ENCODE measurements at regions not wholly inside any gene's neighbourhood (a gene's known extent, or its start where the extent isn't known, plus 50 kb on each side); places are given as distances from the start of the nearest gene placed in this dataset.

- Histone ChIP-seq H2AFZ (ENCODE audit: low read length) (no peak overlapping the region), H3K9ac (ENCODE audit: low read length) (no peak overlapping the region)
- DNase-seq: no peak
Observed at GRCh38 chr10:28411648-28412047, 108.8 kb upstream of the MPP7 start.

GRCh38 chr10:28418069-28418468 lies 114.8 kb upstream of the WAC start:
- H3K9me3 ChIP-seq (ENCODE audit: low read length): no peaks in the 10 kb centered on the region
- H3K4me3 ChIP-seq (ENCODE audit: low read length): no peak overlapping the region
- no peak overlapping the region for H3K9ac ChIP-seq (ENCODE audit: low read length)
- H4K20me1 ChIP-seq (ENCODE audit: insufficient read depth, low read depth, low read length): no peaks in the 10 kb centered on the region
- no peak overlapping the region for H3K27ac ChIP-seq (ENCODE audit: low read length)
- no peak for DNase-seq
- no peaks in the 10 kb centered on the region for H3K4me1 ChIP-seq (ENCODE audit: low read length)
- H3K9me2 ChIP-seq (replicated peaks; ENCODE audit: insufficient read depth, low read length): no peaks in the 10 kb centered on the region
- no peaks in the 10 kb centered on the region for H3K36me3 ChIP-seq (ENCODE audit: insufficient read depth, low read length)
- no peaks in the 10 kb centered on the region for H3K79me2 ChIP-seq (ENCODE audit: low read length)
- H3K27me3 ChIP-seq (ENCODE audit: low read length): no peaks in the 10 kb centered on the region
- H3K4me2 ChIP-seq (ENCODE audit: low read depth, low read length, poor library complexity, severe bottlenecking): no peak overlapping the region
- H2AFZ ChIP-seq (ENCODE audit: low read length): no peak overlapping the region

More at GRCh38 chr10:28411648-28412047, 108.8 kb upstream of the MPP7 start:
- Histone ChIP-seq H3K4me2 (ENCODE audit: low read depth, low read length, poor library complexity, severe bottlenecking) (no peak overlapping the region), H3K9me2 (replicated peaks; ENCODE audit: insufficient read depth, low read length) (no peaks in the 10 kb centered on the region), H3K79me2 (ENCODE audit: low read length) (no peaks in the 10 kb centered on the region), H3K4me3 (ENCODE audit: low read length) (no peak overlapping the region), H4K20me1 (ENCODE audit: insufficient read depth, low read depth, low read length) (no peaks in the 10 kb centered on the region), H3K4me1 (ENCODE audit: low read length) (no peaks in the 10 kb centered on the region), H3K27me3 (ENCODE audit: low read length) (no peaks in the 10 kb centered on the region), H3K9me3 (ENCODE audit: low read length) (no peaks in the 10 kb centered on the region), H3K27ac (ENCODE audit: low read length) (no peak overlapping the region), H3K36me3 (ENCODE audit: insufficient read depth, low read length) (no peaks in the 10 kb centered on the region)

DNA sequence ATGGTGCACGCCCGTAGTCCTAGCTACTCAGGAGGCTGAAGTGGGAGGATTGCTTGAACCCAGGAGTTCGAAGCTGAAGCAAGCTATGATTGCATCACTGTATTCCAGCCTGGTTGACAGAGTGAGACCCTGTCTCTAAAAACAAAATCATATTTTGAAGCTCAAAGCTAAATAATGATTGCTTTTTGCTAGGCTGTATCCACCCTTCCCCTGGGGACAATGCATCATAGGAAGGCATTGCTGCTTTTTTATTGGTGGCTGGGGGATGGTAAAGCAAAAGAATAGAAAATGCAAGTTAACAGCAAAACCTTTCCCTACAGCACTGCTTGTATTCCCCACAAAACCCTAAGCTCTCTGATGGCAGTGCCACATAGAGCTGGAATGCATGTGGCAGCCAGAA lies 107.5 kb upstream of the WAC start:
- DNase-seq: no peak
- Histone ChIP-seq H4K20me1 (ENCODE audit: insufficient read depth, low read depth, low read length) (no peaks in the 10 kb centered on the region), H3K79me2 (ENCODE audit: low read length) (no peaks in the 10 kb centered on the region), H3K36me3 (ENCODE audit: insufficient read depth, low read length) (no peaks in the 10 kb centered on the region), H3K4me2 (ENCODE audit: low read depth, low read length, poor library complexity, severe bottlenecking) (no peak overlapping the region), H3K27me3 (ENCODE audit: low read length) (no peaks in the 10 kb centered on the region), H2AFZ (ENCODE audit: low read length) (no peak overlapping the region), H3K4me1 (ENCODE audit: low read length) (no peaks in the 10 kb centered on the region), H3K9me2 (replicated peaks; ENCODE audit: insufficient read depth, low read length) (no peaks in the 10 kb centered on the region), H3K27ac (ENCODE audit: low read length) (no peak overlapping the region), H3K9ac (ENCODE audit: low read length) (no peak overlapping the region), H3K9me3 (ENCODE audit: low read length) (peaks cover 5% of the 10 kb centered on the region; the same call in 1 of the 2 replicates), H3K4me3 (ENCODE audit: low read length) (no peak overlapping the region)

DNA sequence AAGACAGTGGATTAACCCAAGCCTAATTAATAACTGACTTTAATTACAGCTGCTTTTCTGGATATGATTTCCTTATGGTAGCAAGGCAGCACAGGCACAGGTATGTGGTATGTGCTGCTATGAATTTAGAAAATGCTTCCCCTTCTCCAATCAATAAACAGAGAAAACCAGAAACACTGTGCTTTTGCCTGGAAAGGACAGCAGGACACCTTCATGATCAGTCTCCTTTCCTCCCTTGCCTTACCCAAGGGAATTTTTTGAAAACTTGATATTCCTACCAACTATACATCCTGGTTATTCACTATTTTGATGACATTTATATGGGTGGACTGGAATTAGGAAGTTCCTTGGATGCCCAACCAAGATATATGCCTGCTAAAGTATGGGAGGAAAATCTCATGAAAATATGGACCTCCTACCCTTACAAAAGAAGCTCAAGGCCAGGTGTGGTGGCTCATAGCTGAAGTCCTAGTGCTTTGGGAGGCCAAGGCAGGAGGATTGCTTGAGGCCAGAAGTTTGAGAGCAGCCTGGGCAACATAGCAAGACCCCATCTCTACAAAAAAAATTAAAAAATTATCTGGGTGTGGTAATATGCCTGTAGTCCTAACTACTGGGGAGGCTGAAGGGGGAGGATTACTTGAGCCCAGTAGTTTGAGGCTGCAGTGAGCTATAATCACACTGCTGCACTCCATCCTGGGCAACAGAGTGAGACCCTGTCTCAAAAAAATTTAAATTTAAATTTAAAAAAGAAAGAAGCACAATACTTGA lies 106.3 kb upstream of the WAC start:
- Histone ChIP-seq H3K27ac (ENCODE audit: low read length) (no peak overlapping the region), H3K27me3 (ENCODE audit: low read length) (no peaks in the 10 kb centered on the region), H3K79me2 (ENCODE audit: low read length) (no peaks in the 10 kb centered on the region), H3K4me2 (ENCODE audit: low read depth, low read length, poor library complexity, severe bottlenecking) (no peak overlapping the region), H3K9ac (ENCODE audit: low read length) (no peak overlapping the region), H3K9me2 (replicated peaks; ENCODE audit: insufficient read depth, low read length) (no peaks in the 10 kb centered on the region), H3K9me3 (ENCODE audit: low read length) (peaks cover 5% of the 10 kb centered on the region; the same call in 1 of the 2 replicates), H3K4me3 (ENCODE audit: low read length) (no peak overlapping the region), H2AFZ (ENCODE audit: low read length) (no peak overlapping the region), H4K20me1 (ENCODE audit: insufficient read depth, low read depth, low read length) (no peaks in the 10 kb centered on the region), H3K4me1 (ENCODE audit: low read length) (no peaks in the 10 kb centered on the region), H3K36me3 (ENCODE audit: insufficient read depth, low read length) (no peaks in the 10 kb centered on the region)
- DNase-seq: no peak

DNA sequence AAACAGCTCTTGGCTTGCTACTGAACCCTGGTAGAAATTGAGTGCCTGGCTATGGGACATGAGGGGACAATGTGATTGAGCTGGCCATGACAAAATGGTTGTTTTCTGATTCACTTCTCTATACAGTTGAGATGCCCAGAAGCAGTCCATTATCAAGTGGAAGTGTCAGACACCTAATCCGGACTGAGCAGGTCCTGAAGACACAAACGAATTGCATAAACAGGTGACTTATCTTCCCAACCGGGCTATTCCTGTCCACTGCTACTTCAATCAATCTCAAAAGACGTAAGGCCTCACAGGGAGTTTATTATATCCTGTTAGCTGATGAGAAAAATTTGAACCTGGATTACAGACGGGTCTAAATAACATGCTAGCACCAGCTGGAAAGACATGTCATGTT lies 105.5 kb upstream of the WAC start:
- Histone ChIP-seq H3K27ac (ENCODE audit: low read length) (no peak overlapping the region), H3K4me3 (ENCODE audit: low read length) (no peak overlapping the region), H4K20me1 (ENCODE audit: insufficient read depth, low read depth, low read length) (no peaks in the 10 kb centered on the region), H3K9me2 (replicated peaks; ENCODE audit: insufficient read depth, low read length) (no peaks in the 10 kb centered on the region), H3K9ac (ENCODE audit: low read length) (no peak overlapping the region), H3K4me2 (ENCODE audit: low read depth, low read length, poor library complexity, severe bottlenecking) (no peak overlapping the region), H3K9me3 (ENCODE audit: low read length) (peaks cover 5% of the 10 kb centered on the region; the same call in 1 of the 2 replicates), H3K36me3 (ENCODE audit: insufficient read depth, low read length) (no peaks in the 10 kb centered on the region), H3K79me2 (ENCODE audit: low read length) (no peaks in the 10 kb centered on the region), H3K27me3 (ENCODE audit: low read length) (no peaks in the 10 kb centered on the region), H3K4me1 (ENCODE audit: low read length) (no peaks in the 10 kb centered on the region), H2AFZ (ENCODE audit: low read length) (no peak overlapping the region)
- no peak for DNase-seq

GRCh38 chr10:28429045-28429444 lies 103.9 kb upstream of the WAC start:
- H3K27ac ChIP-seq (ENCODE audit: low read length): no peak overlapping the region
- no peak for DNase-seq
- no peaks in the 10 kb centered on the region for H3K9me2 ChIP-seq (replicated peaks; ENCODE audit: insufficient read depth, low read length)
- no peak overlapping the region for H3K9ac ChIP-seq (ENCODE audit: low read length)
- H3K9me3 ChIP-seq (ENCODE audit: low read length): peaks cover 5% of the 10 kb centered on the region; the same call in 1 of the 2 replicates
- no peaks in the 10 kb centered on the region for H3K27me3 ChIP-seq (ENCODE audit: low read length)
- no peak overlapping the region for H3K4me3 ChIP-seq (ENCODE audit: low read length)
- no peak overlapping the region for H3K4me2 ChIP-seq (ENCODE audit: low read depth, low read length, poor library complexity, severe bottlenecking)
- no peaks in the 10 kb centered on the region for H4K20me1 ChIP-seq (ENCODE audit: insufficient read depth, low read depth, low read length)
- no peaks in the 10 kb centered on the region for H3K36me3 ChIP-seq (ENCODE audit: insufficient read depth, low read length)
- H2AFZ ChIP-seq (ENCODE audit: low read length): no peak overlapping the region
- no peaks in the 10 kb centered on the region for H3K4me1 ChIP-seq (ENCODE audit: low read length)
- H3K79me2 ChIP-seq (ENCODE audit: low read length): no peaks in the 10 kb centered on the region

DNA sequence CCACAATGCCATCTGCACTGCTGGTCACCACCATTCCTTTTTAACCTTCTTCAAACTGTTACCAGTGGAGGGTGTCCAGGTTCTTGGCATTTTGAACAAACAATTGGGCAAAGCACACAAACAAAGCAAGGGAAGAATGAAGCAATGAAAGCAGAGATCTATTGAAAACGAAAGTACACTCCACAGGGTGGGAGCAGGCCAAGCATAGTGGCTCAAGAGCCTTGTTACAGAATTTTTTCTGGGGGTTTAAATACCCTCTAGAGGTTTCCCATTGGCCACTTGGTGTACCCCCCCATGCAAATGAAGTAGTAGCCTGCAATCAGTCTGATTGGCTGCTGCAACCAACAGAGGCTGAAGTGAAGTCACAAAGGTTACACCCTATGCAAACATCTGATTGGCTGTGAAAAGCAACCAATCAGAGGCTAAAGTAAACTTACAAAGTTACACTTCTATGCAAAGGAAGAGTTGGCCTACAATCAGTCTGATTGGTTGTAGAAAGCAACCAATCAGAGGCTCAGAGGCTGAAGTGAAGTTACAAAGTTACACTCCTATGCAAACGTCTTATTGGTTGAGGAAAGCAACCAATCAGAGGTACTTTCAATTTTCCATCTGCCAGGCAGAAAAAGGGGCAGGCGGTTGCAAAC lies 103.2 kb upstream of the WAC start:
- Histone ChIP-seq H3K9me2 (replicated peaks; ENCODE audit: insufficient read depth, low read length) (no peaks in the 10 kb centered on the region), H3K36me3 (ENCODE audit: insufficient read depth, low read length) (no peaks in the 10 kb centered on the region), H3K9me3 (ENCODE audit: low read length) (peaks cover 5% of the 10 kb centered on the region; the same call in 1 of the 2 replicates), H3K27me3 (ENCODE audit: low read length) (no peaks in the 10 kb centered on the region), H3K79me2 (ENCODE audit: low read length) (no peaks in the 10 kb centered on the region), H2AFZ (ENCODE audit: low read length) (no peak overlapping the region), H3K4me1 (ENCODE audit: low read length) (no peaks in the 10 kb centered on the region), H3K4me2 (ENCODE audit: low read depth, low read length, poor library complexity, severe bottlenecking) (no peak overlapping the region), H3K27ac (ENCODE audit: low read length) (no peak overlapping the region), H3K9ac (ENCODE audit: low read length) (no peak overlapping the region), H3K4me3 (ENCODE audit: low read length) (no peak overlapping the region), H4K20me1 (ENCODE audit: insufficient read depth, low read depth, low read length) (no peaks in the 10 kb centered on the region)
- peak; percentile 61 for DNase-seq

- Histone ChIP-seq H3K9me2 (replicated peaks; ENCODE audit: insufficient read depth, low read length) (no peaks in the 10 kb centered on the region), H3K9ac (ENCODE audit: low read length) (no peak overlapping the region), H3K4me3 (ENCODE audit: low read length) (no peak overlapping the region), H3K27me3 (ENCODE audit: low read length) (no peaks in the 10 kb centered on the region), H3K36me3 (ENCODE audit: insufficient read depth, low read length) (no peaks in the 10 kb centered on the region), H4K20me1 (ENCODE audit: insufficient read depth, low read depth, low read length) (no peaks in the 10 kb centered on the region), H3K4me1 (ENCODE audit: low read length) (no peaks in the 10 kb centered on the region), H3K27ac (ENCODE audit: low read length) (no peak overlapping the region), H3K4me2 (ENCODE audit: low read depth, low read length, poor library complexity, severe bottlenecking) (no peak overlapping the region), H3K9me3 (ENCODE audit: low read length) (peaks cover 5% of the 10 kb centered on the region; the same call in 1 of the 2 replicates), H3K79me2 (ENCODE audit: low read length) (no peaks in the 10 kb centered on the region), H2AFZ (ENCODE audit: low read length) (no peak overlapping the region)
- no peak for DNase-seq
Observed at GRCh38 chr10:28431139-28431538, 101.8 kb upstream of the WAC start.

Data from Karpas-422 (cell line).